CD14-positive monocyte (primary cell): ENCODE measurements at regions not wholly inside any gene's neighbourhood (a gene's known extent, or its start where the extent isn't known, plus 50 kb on each side); places are given as distances from the start of the nearest gene placed in this dataset.

Experiments used
- DNase-seq, 3 donors: peaks; one replicate each; pipeline ENCODE4 v3.0.0-alpha.2; 2011 to 2022
- H2AFZ ChIP-seq: 2 replicates; pipeline ENCODE4 v1.6.0; 2012; ENCODE audit warnings: mild to moderate bottlenecking, low read depth, low read length, inconsistent platforms; ENCODE audit not compliant: insufficient read depth, poor library complexity, severe bottlenecking
- H3K27ac ChIP-seq, 2 donors: 1 replicate in 1 of 2; 2 replicates in 1 of 2; pipeline ENCODE4 v1.5.1; 2012 to 2013; ENCODE audit warnings: low read length in 2 of 2, control low read depth in 1 of 2, inconsistent platforms in 1 of 2, low read depth in 1 of 2, mild to moderate bottlenecking in 1 of 2
- H3K27me3 ChIP-seq, 2 donors: one replicate each; pipeline versions ENCODE4 v1.6.0 to v1.6.1; 2011 to 2013; ENCODE audit warnings: low read length in 2 of 2; ENCODE audit not compliant: control insufficient read depth in 2 of 2, insufficient read depth in 2 of 2
- H3K36me3 ChIP-seq, 2 donors: replicated peaks in 1 of 2; 1 replicate in 1 of 2; 2 replicates in 1 of 2; pipeline versions ENCODE4 v1.5.1 to v1.6.1; 2012 to 2013; ENCODE audit warnings: low read length in 2 of 2, control low read depth in 1 of 2, inconsistent platforms in 1 of 2, mild to moderate bottlenecking in 1 of 2; ENCODE audit not compliant: insufficient read depth in 2 of 2, control insufficient read depth in 1 of 2
- H3K4me1 ChIP-seq, 2 donors: 1 replicate in 1 of 2; 2 replicates in 1 of 2; pipeline versions ENCODE4 v1.5.1 to v1.6.1; 2012 to 2013; ENCODE audit warnings: low read length in 2 of 2, control low read depth in 1 of 2, inconsistent platforms in 1 of 2, mild to moderate bottlenecking in 1 of 2, moderate library complexity in 1 of 2; ENCODE audit not compliant: insufficient read depth in 2 of 2, control insufficient read depth in 1 of 2
- H3K4me2 ChIP-seq: replicated peaks from 2 replicates; pipeline ENCODE3; 2012; ENCODE audit warnings: low read length, moderate library complexity, mild to moderate bottlenecking; ENCODE audit not compliant: poor library complexity, severe bottlenecking; ENCODE audit errors: extremely low read depth
- H3K4me3 ChIP-seq, 3 experiments: fragments of 200-600 bp in 1 of 3; sonication (generic) in 1 of 3; replicated peaks in 1 of 3; 1 replicate in 2 of 3; 2 replicates in 1 of 3; pipeline ENCODE4 v1.5.1; 2011 to 2013; ENCODE audit warnings: low read length in 3 of 3, mild to moderate bottlenecking in 3 of 3, control low read depth in 2 of 3, low read depth in 2 of 3, inconsistent platforms in 1 of 3, moderate library complexity in 1 of 3
- H3K79me2 ChIP-seq: 2 replicates; pipeline ENCODE4 v1.6.0; 2012; ENCODE audit warnings: mild to moderate bottlenecking, control low read depth, inconsistent platforms, low read length, moderate library complexity; ENCODE audit not compliant: insufficient read depth
- H3K9ac ChIP-seq: 2 replicates; pipeline ENCODE4 v1.6.0; 2017; ENCODE audit warnings: low read length, mild to moderate bottlenecking; ENCODE audit not compliant: insufficient read depth, poor library complexity, severe bottlenecking
- H3K9me3 ChIP-seq, 2 donors: replicated peaks in 1 of 2; 1 replicate in 1 of 2; 2 replicates in 1 of 2; pipeline versions ENCODE4 v1.5.1 to v1.6.1; 2012 to 2013; ENCODE audit warnings: low read length in 2 of 2, control low read depth in 1 of 2; ENCODE audit not compliant: control insufficient read depth in 1 of 2, insufficient read depth in 1 of 2
- H4K20me1 ChIP-seq: 2 replicates; pipeline ENCODE4 v1.6.0; 2012; ENCODE audit warnings: mild to moderate bottlenecking, low read length, control low read depth, moderate library complexity; ENCODE audit not compliant: insufficient read depth
- H3K27ac Mint-ChIP-seq, 7 donors: one replicate each; pipeline ENCODE4 v1.8.0; 2020; ENCODE audit warnings: mild to moderate bottlenecking in 7 of 7, mixed read lengths in 7 of 7, moderate library complexity in 6 of 7, inconsistent platforms in 2 of 7
- H3K27me3 Mint-ChIP-seq, 3 donors: one replicate each; pipeline ENCODE4 v1.8.0; 2021 to 2022; ENCODE audit warnings: low read depth in 3 of 3, mild to moderate bottlenecking in 3 of 3, mixed read lengths in 3 of 3, moderate library complexity in 3 of 3, inconsistent platforms in 1 of 3
- H3K36me3 Mint-ChIP-seq, 2 donors: one replicate each; pipeline ENCODE4 v1.8.0; 2020; ENCODE audit warnings: mixed read lengths in 2 of 2, inconsistent platforms in 1 of 2, mild to moderate bottlenecking in 1 of 2
- H3K4me1 Mint-ChIP-seq: one replicate; pipeline ENCODE4 v1.8.0; 2020; ENCODE audit warnings: mild to moderate bottlenecking, mixed read lengths
- H3K4me3 Mint-ChIP-seq, 2 donors: one replicate each; pipeline ENCODE4 v1.8.0; 2020; ENCODE audit warnings: mild to moderate bottlenecking in 2 of 2, mixed read lengths in 2 of 2, moderate library complexity in 1 of 2
- H3K9me3 Mint-ChIP-seq, 7 donors: one replicate each; pipeline ENCODE4 v1.8.0; 2020 to 2022; ENCODE audit warnings: mixed read lengths in 7 of 7, mild to moderate bottlenecking in 6 of 7, moderate library complexity in 6 of 7, inconsistent platforms in 2 of 7
- CTCF ChIP-seq: fragments of 200-600 bp; IDR thresholded peaks from one replicate; pipeline ENCODE4 v1.8.0; 2022; ENCODE audit warnings: antibody characterized with exemption, mild to moderate bottlenecking
- WGBS: methylation state at CpG from one replicate; pipeline ENCODE4 v1.1.5; 2013; ENCODE audit warnings: missing lambda C conversion rate; ENCODE audit not compliant: insufficient coverage; 5-methylcytosine and 5-hydroxymethylcytosine counted together
- intact Hi-C, 2 donors: fragments of 100-400 bp; cut with micrococcal nuclease; formaldehyde crosslinking; loops; one replicate each; pipeline versions ENCODE4 v1.15.0 to v1.15.1; 2023

- Histone ChIP-seq H3K36me3 (no peaks in the 10 kb centered on the region), H3K4me2 (no peak overlapping the region), H3K79me2 (no peaks in the 10 kb centered on the region), H3K9ac (no peak overlapping the region), H3K4me3 (no peak overlapping the region), H3K27ac (no peak overlapping the region), H3K4me1 (peaks cover 9 to 17% of the 10 kb centered on the region in 2 donors), H3K9me3 (no peaks in the 10 kb centered on the region), H3K27me3 (peaks cover 3 to 7% of the 10 kb centered on the region in 2 donors), H2AFZ (no peak overlapping the region), H4K20me1 (no peaks in the 10 kb centered on the region)
- DNase-seq, result no peak
- H3K9me3 Mint-ChIP-seq, result peaks cover under 1 to 9% (median 5%) of the 10 kb centered on the region in 7 donors
- H3K27ac Mint-ChIP-seq, result no peak overlapping the region
- no peaks in the 10 kb centered on the region for H3K36me3 Mint-ChIP-seq
- no peak overlapping the region for H3K4me3 Mint-ChIP-seq
- intact Hi-C loops, result no loop called here
- peaks cover 0 to 10% (median 3%) of the 10 kb centered on the region in 3 donors for H3K27me3 Mint-ChIP-seq
- WGBS, result 95% methylated on average over 4 of the region's 5 CpGs
- H3K4me1 Mint-ChIP-seq, result peaks cover 17% of the 10 kb centered on the region
- no peak for TF ChIP-seq CTCF
Measured at GRCh38 chr2:226443112-226443511, 356.5 kb downstream of the IRS1 start.

GRCh38 chr2:226440127-226440918 is 359.3 kb downstream of the IRS1 start:
- Histone ChIP-seq H3K36me3 (no peaks in the 10 kb centered on the region), H3K27me3 (peaks cover 2 to 3% of the 10 kb centered on the region in 2 donors), H2AFZ (no peak overlapping the region), H3K9ac (no peak overlapping the region), H3K4me3 (no peak overlapping the region), H4K20me1 (no peaks in the 10 kb centered on the region), H3K9me3 (no peaks in the 10 kb centered on the region), H3K79me2 (no peaks in the 10 kb centered on the region), H3K27ac (no peak overlapping the region), H3K4me1 (peaks cover 9 to 17% of the 10 kb centered on the region in 2 donors), H3K4me2 (no peak overlapping the region)
- H3K9me3 Mint-ChIP-seq, result peaks cover 8 to 19% (median 13%) of the 10 kb centered on the region in 7 donors
- no CpG with 5 or more reads among the region's 3 CpGs for WGBS
- no peak overlapping the region for H3K4me3 Mint-ChIP-seq
- H3K27me3 Mint-ChIP-seq, result peaks cover 0 to 9% (median 2%) of the 10 kb centered on the region in 3 donors
- H3K36me3 Mint-ChIP-seq, result peaks cover 0 to 1% of the 10 kb centered on the region in 2 donors
- intact Hi-C loops, result no loop called here
- no peak overlapping the region for H3K27ac Mint-ChIP-seq
- peaks cover 17% of the 10 kb centered on the region for H3K4me1 Mint-ChIP-seq
- no peak for TF ChIP-seq CTCF
- peak in 1 of 3 donors; percentile 30 for DNase-seq
